Mammary epithelial cell (primary cell): ENCODE measurements at regions not wholly inside any gene's neighbourhood (a gene's known extent, or its start where the extent isn't known, plus 50 kb on each side); places are given as distances from the start of the nearest gene placed in this dataset.

Experiments
- EZH2 ChIP-seq: IDR thresholded peaks from 2 replicates; pipeline ENCODE4 v1.6.1; 2012; ENCODE audit warnings: low read length, inconsistent platforms, borderline replicate concordance
- TF ChIP-seq, protein P1 (sequence below), 2 donors: IDR thresholded peaks in 1 of 2; conservative IDR thresholded peaks in 1 of 2; 2 replicates each; pipeline ENCODE4 v1.5.1; 2011 to 2012; ENCODE audit warnings: inconsistent platforms in 2 of 2, low read length in 2 of 2, mild to moderate bottlenecking in 2 of 2, control low read depth in 1 of 2, low read depth in 1 of 2; ENCODE audit not compliant: insufficient read depth in 1 of 2; ENCODE audit errors: extremely low read depth in 1 of 2

DNA sequence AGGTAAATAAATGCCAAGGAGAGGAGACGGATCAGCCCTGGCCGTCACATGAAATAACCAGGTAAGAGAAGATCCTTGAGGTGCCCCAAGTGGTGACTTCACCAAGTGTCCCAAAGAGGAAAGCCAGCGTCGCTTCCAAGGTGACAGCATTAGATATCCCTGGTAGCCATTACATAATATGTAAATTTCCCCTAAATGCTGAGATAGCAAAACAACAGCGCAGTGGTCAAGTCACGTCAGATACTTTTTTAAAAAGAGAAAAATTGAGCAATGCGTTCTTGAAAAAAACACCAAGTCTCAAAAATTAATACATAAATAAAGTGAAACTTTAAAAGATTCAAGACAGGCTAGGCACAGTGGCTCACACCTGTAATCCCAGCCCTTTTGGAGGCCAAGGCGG, 100.2 kb downstream of the HTR5A start:
- TF ChIP-seq, protein P1, sequence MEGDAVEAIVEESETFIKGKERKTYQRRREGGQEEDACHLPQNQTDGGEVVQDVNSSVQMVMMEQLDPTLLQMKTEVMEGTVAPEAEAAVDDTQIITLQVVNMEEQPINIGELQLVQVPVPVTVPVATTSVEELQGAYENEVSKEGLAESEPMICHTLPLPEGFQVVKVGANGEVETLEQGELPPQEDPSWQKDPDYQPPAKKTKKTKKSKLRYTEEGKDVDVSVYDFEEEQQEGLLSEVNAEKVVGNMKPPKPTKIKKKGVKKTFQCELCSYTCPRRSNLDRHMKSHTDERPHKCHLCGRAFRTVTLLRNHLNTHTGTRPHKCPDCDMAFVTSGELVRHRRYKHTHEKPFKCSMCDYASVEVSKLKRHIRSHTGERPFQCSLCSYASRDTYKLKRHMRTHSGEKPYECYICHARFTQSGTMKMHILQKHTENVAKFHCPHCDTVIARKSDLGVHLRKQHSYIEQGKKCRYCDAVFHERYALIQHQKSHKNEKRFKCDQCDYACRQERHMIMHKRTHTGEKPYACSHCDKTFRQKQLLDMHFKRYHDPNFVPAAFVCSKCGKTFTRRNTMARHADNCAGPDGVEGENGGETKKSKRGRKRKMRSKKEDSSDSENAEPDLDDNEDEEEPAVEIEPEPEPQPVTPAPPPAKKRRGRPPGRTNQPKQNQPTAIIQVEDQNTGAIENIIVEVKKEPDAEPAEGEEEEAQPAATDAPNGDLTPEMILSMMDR (conservative IDR thresholded peaks at IDR 0.05 in 1 of 2, IDR thresholded peaks at IDR 0.05 in 1 of 2; ENCODE audit: extremely low read depth in 1 of 2, insufficient read depth in 1 of 2, low read depth in 1 of 2, low read length in 2 of 2), result no peak
- TF ChIP-seq EZH2, result no peak
